SK-N-SH (cell line): ENCODE measurements at regions not wholly inside any gene's neighbourhood (a gene's known extent, or its start where the extent isn't known, plus 50 kb on each side); places are given as distances from the start of the nearest gene placed in this dataset.

Experiments used
- FOXM1 ChIP-seq: IDR thresholded peaks from 2 replicates; pipeline ENCODE4 v1.4.0; 2012; ENCODE audit warnings: low read depth, mild to moderate bottlenecking
- GABPA ChIP-seq: IDR thresholded peaks from 2 replicates; pipeline ENCODE4 v1.4.0; 2012; ENCODE audit warnings: low read depth, mild to moderate bottlenecking
- JUND ChIP-seq: IDR thresholded peaks from 2 replicates; pipeline ENCODE4 v1.4.0; 2012
- MEF2A ChIP-seq: IDR thresholded peaks from 2 replicates; pipeline ENCODE4 v1.4.0; 2012; ENCODE audit warnings: low read depth, borderline replicate concordance
- POLR2AphosphoS5 ChIP-seq: IDR thresholded peaks from 2 replicates; pipeline ENCODE4 v1.6.1; 2012; ENCODE audit warnings: low read depth, low read length
- RCOR1 ChIP-seq: fragments of 150-350 bp; IDR thresholded peaks from 2 replicates; pipeline ENCODE4 v1.6.1; 2017; ENCODE audit warnings: antibody characterized with exemption, low read length
- RFX5 ChIP-seq: IDR thresholded peaks from 2 replicates; pipeline ENCODE4 v1.6.1; 2012; ENCODE audit warnings: mild to moderate bottlenecking, improper control_type of control experiment, low read length
- SMC3 ChIP-seq: IDR thresholded peaks from 2 replicates; pipeline ENCODE4 v1.6.1; 2012; ENCODE audit warnings: low read depth, low read length, improper control_type of control experiment
- TAF1 ChIP-seq: IDR thresholded peaks from 2 replicates; pipeline ENCODE4 v1.6.1; 2012; ENCODE audit warnings: low read depth, mild to moderate bottlenecking, low read length, moderate library complexity, borderline replicate concordance
- YY1 ChIP-seq: IDR thresholded peaks from 2 replicates; pipeline ENCODE4 v1.4.0; 2012; ENCODE audit warnings: low read depth, mild to moderate bottlenecking
- TF ChIP-seq, protein P1 (sequence below): fragments of 200-600 bp; sonication (generic); IDR thresholded peaks from 2 replicates; pipeline ENCODE4 v1.6.1; 2017; ENCODE audit warnings: antibody characterized with exemption, mild to moderate bottlenecking, moderate library complexity
- TF ChIP-seq, protein P2 (sequence below): IDR thresholded peaks from 2 replicates; pipeline ENCODE4 v1.6.1; 2012; ENCODE audit warnings: mild to moderate bottlenecking, low read depth, low read length, moderate library complexity
- TF ChIP-seq, protein P3 (sequence below): fragments of 150-350 bp; IDR thresholded peaks from 2 replicates; pipeline ENCODE4 v1.6.1; 2016; ENCODE audit warnings: mild to moderate bottlenecking, low read depth, low read length

DNA sequence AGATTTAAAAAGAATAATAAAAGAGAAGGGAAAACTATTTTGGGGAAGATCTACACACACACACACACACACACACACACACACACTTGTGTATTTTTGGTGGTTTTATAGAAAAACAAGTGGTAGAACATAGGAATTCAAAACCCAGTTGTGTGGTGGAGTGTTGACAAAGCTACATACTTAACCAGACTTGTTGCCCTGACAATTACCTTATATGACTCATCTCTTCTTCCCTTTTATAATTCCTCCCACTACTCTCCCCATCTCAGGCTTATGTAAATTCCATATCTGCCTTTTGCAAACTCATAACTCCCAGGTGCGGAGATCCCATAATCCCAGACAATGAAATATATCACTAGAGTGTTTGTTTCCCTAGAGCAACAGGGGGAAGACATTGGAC is 873.7 kb downstream of the NXPH1 start:
- no peak for TF ChIP-seq SMC3
- TF ChIP-seq, protein P1, sequence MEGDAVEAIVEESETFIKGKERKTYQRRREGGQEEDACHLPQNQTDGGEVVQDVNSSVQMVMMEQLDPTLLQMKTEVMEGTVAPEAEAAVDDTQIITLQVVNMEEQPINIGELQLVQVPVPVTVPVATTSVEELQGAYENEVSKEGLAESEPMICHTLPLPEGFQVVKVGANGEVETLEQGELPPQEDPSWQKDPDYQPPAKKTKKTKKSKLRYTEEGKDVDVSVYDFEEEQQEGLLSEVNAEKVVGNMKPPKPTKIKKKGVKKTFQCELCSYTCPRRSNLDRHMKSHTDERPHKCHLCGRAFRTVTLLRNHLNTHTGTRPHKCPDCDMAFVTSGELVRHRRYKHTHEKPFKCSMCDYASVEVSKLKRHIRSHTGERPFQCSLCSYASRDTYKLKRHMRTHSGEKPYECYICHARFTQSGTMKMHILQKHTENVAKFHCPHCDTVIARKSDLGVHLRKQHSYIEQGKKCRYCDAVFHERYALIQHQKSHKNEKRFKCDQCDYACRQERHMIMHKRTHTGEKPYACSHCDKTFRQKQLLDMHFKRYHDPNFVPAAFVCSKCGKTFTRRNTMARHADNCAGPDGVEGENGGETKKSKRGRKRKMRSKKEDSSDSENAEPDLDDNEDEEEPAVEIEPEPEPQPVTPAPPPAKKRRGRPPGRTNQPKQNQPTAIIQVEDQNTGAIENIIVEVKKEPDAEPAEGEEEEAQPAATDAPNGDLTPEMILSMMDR = no peak
- no peak for TF ChIP-seq JUND
- TF ChIP-seq GABPA = no peak
- TF ChIP-seq RCOR1 = no peak
- TF ChIP-seq RFX5 = no peak
- no peak for TF ChIP-seq FOXM1
- TF ChIP-seq, protein P2, sequence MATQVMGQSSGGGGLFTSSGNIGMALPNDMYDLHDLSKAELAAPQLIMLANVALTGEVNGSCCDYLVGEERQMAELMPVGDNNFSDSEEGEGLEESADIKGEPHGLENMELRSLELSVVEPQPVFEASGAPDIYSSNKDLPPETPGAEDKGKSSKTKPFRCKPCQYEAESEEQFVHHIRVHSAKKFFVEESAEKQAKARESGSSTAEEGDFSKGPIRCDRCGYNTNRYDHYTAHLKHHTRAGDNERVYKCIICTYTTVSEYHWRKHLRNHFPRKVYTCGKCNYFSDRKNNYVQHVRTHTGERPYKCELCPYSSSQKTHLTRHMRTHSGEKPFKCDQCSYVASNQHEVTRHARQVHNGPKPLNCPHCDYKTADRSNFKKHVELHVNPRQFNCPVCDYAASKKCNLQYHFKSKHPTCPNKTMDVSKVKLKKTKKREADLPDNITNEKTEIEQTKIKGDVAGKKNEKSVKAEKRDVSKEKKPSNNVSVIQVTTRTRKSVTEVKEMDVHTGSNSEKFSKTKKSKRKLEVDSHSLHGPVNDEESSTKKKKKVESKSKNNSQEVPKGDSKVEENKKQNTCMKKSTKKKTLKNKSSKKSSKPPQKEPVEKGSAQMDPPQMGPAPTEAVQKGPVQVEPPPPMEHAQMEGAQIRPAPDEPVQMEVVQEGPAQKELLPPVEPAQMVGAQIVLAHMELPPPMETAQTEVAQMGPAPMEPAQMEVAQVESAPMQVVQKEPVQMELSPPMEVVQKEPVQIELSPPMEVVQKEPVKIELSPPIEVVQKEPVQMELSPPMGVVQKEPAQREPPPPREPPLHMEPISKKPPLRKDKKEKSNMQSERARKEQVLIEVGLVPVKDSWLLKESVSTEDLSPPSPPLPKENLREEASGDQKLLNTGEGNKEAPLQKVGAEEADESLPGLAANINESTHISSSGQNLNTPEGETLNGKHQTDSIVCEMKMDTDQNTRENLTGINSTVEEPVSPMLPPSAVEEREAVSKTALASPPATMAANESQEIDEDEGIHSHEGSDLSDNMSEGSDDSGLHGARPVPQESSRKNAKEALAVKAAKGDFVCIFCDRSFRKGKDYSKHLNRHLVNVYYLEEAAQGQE = no peak
- TF ChIP-seq, protein P3, sequence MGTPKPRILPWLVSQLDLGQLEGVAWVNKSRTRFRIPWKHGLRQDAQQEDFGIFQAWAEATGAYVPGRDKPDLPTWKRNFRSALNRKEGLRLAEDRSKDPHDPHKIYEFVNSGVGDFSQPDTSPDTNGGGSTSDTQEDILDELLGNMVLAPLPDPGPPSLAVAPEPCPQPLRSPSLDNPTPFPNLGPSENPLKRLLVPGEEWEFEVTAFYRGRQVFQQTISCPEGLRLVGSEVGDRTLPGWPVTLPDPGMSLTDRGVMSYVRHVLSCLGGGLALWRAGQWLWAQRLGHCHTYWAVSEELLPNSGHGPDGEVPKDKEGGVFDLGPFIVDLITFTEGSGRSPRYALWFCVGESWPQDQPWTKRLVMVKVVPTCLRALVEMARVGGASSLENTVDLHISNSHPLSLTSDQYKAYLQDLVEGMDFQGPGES = no peak
- TF ChIP-seq YY1 = no peak
- TF ChIP-seq TAF1 = no peak
- no peak for TF ChIP-seq MEF2A
- TF ChIP-seq POLR2AphosphoS5 = no peak
